H1 (cell line): ENCODE measurements at regions not wholly inside any gene's neighbourhood (a gene's known extent, or its start where the extent isn't known, plus 50 kb on each side); places are given as distances from the start of the nearest gene placed in this dataset.

ENCODE experiments used
- CTCF ChIA-PET: fragments of 300-600 bp; sonication (Branson Sonifier 250); formaldehyde crosslinking; loops from one replicate; lab custom pipeline; 2021; ENCODE audit not compliant: partially characterized antibody; lab: Charles Lee
- POLR2A ChIA-PET: fragments of 300-600 bp; sonication (Branson Sonifier 250); formaldehyde crosslinking; loops from one replicate; lab custom pipeline; 2021; ENCODE audit warnings: inconsistent platforms; ENCODE audit not compliant: partially characterized antibody; lab: Charles Lee
- DNase-seq, 2 experiments: peaks; one replicate each; pipeline versions ENCODE4 v3.0.0 to v3.0.0-alpha.2; 2010 to 2022; ENCODE audit warnings: low spot score in 2 of 2, low read depth in 1 of 2, mixed read lengths in 1 of 2
- FAIRE-seq: peaks from 2 replicates; lab custom pipeline; 2011; peaks lifted over from hg19 to GRCh38; lab: Jason Lieb, UNC
- H2AFZ ChIP-seq: 2 replicates; pipeline ENCODE4 v1.8.1; 2012; ENCODE audit warnings: low read length, inconsistent platforms
- H2AK5ac ChIP-seq: 2 replicates; pipeline ENCODE4 v1.6.1; 2013; ENCODE audit warnings: low read depth, low read length
- H2BK120ac ChIP-seq: replicated peaks from 2 replicates; pipeline ENCODE3; 2013; ENCODE audit warnings: low read depth, low read length, inconsistent platforms
- H2BK12ac ChIP-seq: 2 replicates; pipeline ENCODE4 v1.6.1; 2013; ENCODE audit warnings: low read depth, low read length
- H2BK15ac ChIP-seq: 2 replicates; pipeline ENCODE4 v1.6.1; 2013; ENCODE audit warnings: low read length
- H2BK20ac ChIP-seq: 2 replicates; pipeline ENCODE4 v1.6.1; 2013; ENCODE audit warnings: low read length
- H2BK5ac ChIP-seq: 2 replicates; pipeline ENCODE4 v1.6.1; 2013; ENCODE audit warnings: low read depth, low read length
- H3K14ac ChIP-seq: 2 replicates; pipeline ENCODE4 v1.6.1; 2013; ENCODE audit warnings: inconsistent platforms; ENCODE audit not compliant: insufficient read length
- H3K18ac ChIP-seq: 2 replicates; pipeline ENCODE4 v1.6.1; 2013; ENCODE audit warnings: low read length; ENCODE audit errors: extremely low read depth
- H3K23ac ChIP-seq: 2 replicates; pipeline ENCODE4 v1.6.1; 2013; ENCODE audit warnings: inconsistent platforms; ENCODE audit not compliant: insufficient read length
- H3K23me2 ChIP-seq: 2 replicates; pipeline ENCODE4 v1.6.1; 2013; ENCODE audit warnings: low read depth, low read length
- H3K27ac ChIP-seq: 2 replicates; pipeline ENCODE4 v1.6.1; 2011; ENCODE audit warnings: low read depth, low read length, inconsistent platforms
- H3K27me3 ChIP-seq, 4 experiments: replicated peaks in 1 of 4; 1 replicate in 1 of 4; 2 replicates in 3 of 4; pipeline versions ENCODE4 v1.6.1 to v1.8.1; 2011 to 2013; ENCODE audit warnings: low read length in 3 of 4, mild to moderate bottlenecking in 3 of 4, inconsistent platforms in 2 of 4, mixed read lengths in 2 of 4, moderate library complexity in 1 of 4; ENCODE audit not compliant: control insufficient read depth in 3 of 4, insufficient read depth in 3 of 4; ENCODE audit errors: extremely low read depth in 1 of 4
- H3K36me3 ChIP-seq, 4 experiments: 2 replicates each; pipeline versions ENCODE4 v1.6.1 to v1.8.1; 2011 to 2013; ENCODE audit warnings: mild to moderate bottlenecking in 4 of 4, low read length in 3 of 4, moderate library complexity in 2 of 4, control low read depth in 1 of 4, inconsistent platforms in 1 of 4; ENCODE audit not compliant: insufficient read depth in 4 of 4, control insufficient read depth in 2 of 4
- H3K4ac ChIP-seq: replicated peaks from 2 replicates; pipeline ENCODE3; 2013; ENCODE audit warnings: low read length, low read depth, mixed read lengths, inconsistent platforms; ENCODE audit not compliant: insufficient read length
- H3K4me1 ChIP-seq, 4 experiments: replicated peaks in 1 of 4; 1 replicate in 1 of 4; 2 replicates in 3 of 4; pipeline versions ENCODE4 v1.6.1 to v1.8.1; 2011 to 2013; ENCODE audit warnings: low read length in 3 of 4, inconsistent platforms in 2 of 4, mixed read lengths in 1 of 4; ENCODE audit not compliant: insufficient read depth in 4 of 4, control insufficient read depth in 3 of 4
- H3K4me2 ChIP-seq, 2 experiments: 2 replicates each; pipeline versions ENCODE4 v1.6.1 to v1.8.1; 2011 to 2013; ENCODE audit warnings: low read depth in 2 of 2, low read length in 2 of 2, control low read depth in 1 of 2, inconsistent platforms in 1 of 2, mild to moderate bottlenecking in 1 of 2; ENCODE audit not compliant: insufficient read depth in 1 of 2
- H3K4me3 ChIP-seq, 4 experiments: fragments of 200-600, 300-600 bp in 1 of 4; sonication (generic), shearing (Covaris generic), sonication (Bioruptor Twin) in 1 of 4; 2 replicates each; pipeline versions ENCODE4 v1.5.1 to v1.8.1; 2011 to 2016; ENCODE audit warnings: low read length in 4 of 4, low read depth in 3 of 4, control low read depth in 2 of 4, inconsistent platforms in 2 of 4, mild to moderate bottlenecking in 2 of 4, mixed read lengths in 1 of 4, moderate library complexity in 1 of 4; ENCODE audit not compliant: insufficient read depth in 2 of 4; ENCODE audit errors: extremely low read depth in 1 of 4
- H3K56ac ChIP-seq: replicated peaks from 2 replicates; pipeline ENCODE3; 2013; ENCODE audit warnings: low read depth, mild to moderate bottlenecking, mixed read lengths, low read length, inconsistent platforms; ENCODE audit not compliant: insufficient read length
- H3K79me1 ChIP-seq: 2 replicates; pipeline ENCODE4 v1.6.1; 2013; ENCODE audit warnings: low read depth, low read length, control low read depth
- H3K79me2 ChIP-seq, 2 experiments: 2 replicates each; pipeline versions ENCODE4 v1.6.1 to v1.8.1; 2012 to 2013; ENCODE audit warnings: low read length in 2 of 2, mild to moderate bottlenecking in 2 of 2, inconsistent platforms in 1 of 2; ENCODE audit not compliant: insufficient read depth in 2 of 2, control insufficient read depth in 1 of 2
- H3K9ac ChIP-seq, 4 experiments: replicated peaks in 1 of 4; 1 replicate in 1 of 4; 2 replicates in 3 of 4; pipeline versions ENCODE4 v1.6.1 to v1.8.1; 2011 to 2013; ENCODE audit warnings: low read depth in 3 of 4, low read length in 3 of 4, control low read depth in 2 of 4, mild to moderate bottlenecking in 2 of 4, moderate library complexity in 2 of 4, inconsistent platforms in 1 of 4; ENCODE audit errors: extremely low read depth in 1 of 4
- H3K9me3 ChIP-seq, 2 experiments: 2 replicates each; pipeline versions ENCODE4 v1.6.1 to v1.8.1; 2012 to 2013; ENCODE audit warnings: mild to moderate bottlenecking in 2 of 2, moderate library complexity in 2 of 2, control low read depth in 1 of 2, inconsistent platforms in 1 of 2, low read depth in 1 of 2, low read length in 1 of 2, mixed read lengths in 1 of 2; ENCODE audit not compliant: insufficient read depth in 2 of 2
- H4K20me1 ChIP-seq, 2 experiments: replicated peaks in 1 of 2; 2 replicates each; pipeline versions ENCODE3 to v1.8.1; 2011 to 2013; ENCODE audit warnings: inconsistent platforms in 2 of 2, low read length in 2 of 2, mild to moderate bottlenecking in 1 of 2; ENCODE audit not compliant: insufficient read depth in 2 of 2, control insufficient read depth in 1 of 2
- H4K5ac ChIP-seq: 2 replicates; pipeline ENCODE4 v1.6.1; 2013; ENCODE audit warnings: low read length, low read depth, mixed read lengths, inconsistent platforms; ENCODE audit not compliant: insufficient read length
- H4K8ac ChIP-seq: 2 replicates; pipeline ENCODE4 v1.8.0; 2013; ENCODE audit warnings: mild to moderate bottlenecking, moderate library complexity, low read length, inconsistent platforms; ENCODE audit not compliant: insufficient read depth; ENCODE audit errors: extremely low read depth
- H4K91ac ChIP-seq: replicated peaks from 2 replicates; pipeline ENCODE3; 2013; ENCODE audit warnings: low read length, mixed read lengths, inconsistent platforms; ENCODE audit not compliant: insufficient read length
- TEAD4 ChIP-seq: IDR thresholded peaks from 2 replicates; pipeline ENCODE4 v1.6.1; 2012; ENCODE audit warnings: low read depth, low read length, inconsistent platforms, mixed read lengths
- ZNF274 ChIP-seq: IDR thresholded peaks from 2 replicates; pipeline ENCODE4 v1.7.0; 2012; ENCODE audit warnings: low read length, borderline replicate concordance; ENCODE audit errors: extremely low read depth
- WGBS, 2 experiments: shearing (Covaris generic) in 1 of 2; methylation state at CpG; one replicate each; pipeline versions ENCODE4 v1.1.6 to v1.1.7; 2013 to 2015; ENCODE audit warnings: low lambda C conversion rate in 2 of 2, mixed read lengths in 2 of 2, inconsistent platforms in 1 of 2, low coverage in 1 of 2, missing lambda C conversion rate in 1 of 2; ENCODE audit not compliant: insufficient replicate concordance in 2 of 2, insufficient coverage in 1 of 2, insufficient read length in 1 of 2; ENCODE audit errors: extremely low coverage in 1 of 2, missing lambda C conversion rate in 1 of 2; 5-methylcytosine and 5-hydroxymethylcytosine counted together

DNA sequence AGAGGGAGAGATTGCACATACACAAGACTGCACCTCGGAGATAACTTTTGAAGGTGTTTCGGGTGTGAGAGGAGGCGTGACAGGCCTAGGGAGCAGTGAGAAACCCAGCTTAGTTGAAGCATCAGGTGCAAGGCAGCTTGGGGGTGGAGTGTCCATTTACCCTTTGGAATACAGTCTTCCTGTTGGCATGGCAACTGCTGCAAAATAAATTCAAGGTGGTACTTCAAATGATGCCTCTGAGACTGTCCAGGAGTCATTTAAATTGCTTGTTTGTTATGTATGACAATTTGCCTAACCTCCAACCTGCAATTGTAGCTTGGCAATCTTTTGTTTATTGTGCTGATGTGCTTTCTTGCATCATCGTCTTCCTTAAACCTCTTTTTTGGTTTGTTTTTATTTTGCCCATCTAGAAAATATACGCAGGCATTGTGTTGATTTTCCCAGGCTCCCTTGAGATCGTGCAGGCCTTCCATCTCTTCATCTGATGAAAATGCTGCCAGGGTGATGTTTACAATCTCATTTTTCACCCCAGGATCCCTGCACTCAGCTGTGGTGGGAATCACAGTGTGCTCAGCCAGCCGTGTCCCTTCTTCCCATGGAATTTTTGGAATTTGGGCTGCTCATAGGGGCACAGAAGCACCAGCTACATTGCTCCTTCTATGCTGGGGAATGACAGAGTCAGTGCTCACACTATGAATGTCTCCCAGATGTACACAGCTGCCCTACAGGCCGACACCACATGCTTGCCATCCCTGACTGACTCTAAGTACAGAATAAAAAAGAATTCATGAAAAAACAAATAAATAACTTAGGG, 583.1 kb upstream of the CFAP20DC start:
- no peak overlapping the region for H3K14ac ChIP-seq
- H2AK5ac ChIP-seq, result 0 out of 2 replicates have a peak overlapping the region, but pooled peaks have one; percentile 32
- no peaks in the 10 kb centered on the region for H3K79me1 ChIP-seq
- DNase-seq (no peak), FAIRE-seq (no peak)
- ChIA-PET CTCF (interaction anchor here (1.1 to 1.2 kb wide), 2 partner anchors 8 to 20 kb away, joined by 3 to 4 read pairs; no protein-coding TSS in a partner anchor), POLR2A (no interaction called here)
- H3K9me3 ChIP-seq, result no peaks in the 10 kb centered on the region
- no peak overlapping the region for H3K27ac ChIP-seq
- no peak overlapping the region for H3K18ac ChIP-seq
- H3K23ac ChIP-seq, result no peak overlapping the region
- no peak overlapping the region for H4K5ac ChIP-seq
- no peaks in the 10 kb centered on the region for H3K4me1 ChIP-seq
- no peaks in the 10 kb centered on the region for H3K23me2 ChIP-seq
- no peak overlapping the region for H4K91ac ChIP-seq
- H3K4ac ChIP-seq, result no peak overlapping the region
- TF ChIP-seq TEAD4 (peak; percentile 66), ZNF274 (no peak)
- H3K27me3 ChIP-seq, result no peaks in the 10 kb centered on the region
- H2BK15ac ChIP-seq, result no peak overlapping the region
- H2BK12ac ChIP-seq, result no peak overlapping the region; the same call in 1 of the 2 replicates
- H2BK120ac ChIP-seq, result no peak overlapping the region
- no peaks in the 10 kb centered on the region for H3K36me3 ChIP-seq
- H2BK20ac ChIP-seq, result no peak overlapping the region
- H3K9ac ChIP-seq, result no peak overlapping the region
- no peak overlapping the region for H4K8ac ChIP-seq
- H4K20me1 ChIP-seq, result no peaks in the 10 kb centered on the region
- no peak overlapping the region for H2AFZ ChIP-seq
- H3K56ac ChIP-seq, result no peak overlapping the region
- no peaks in the 10 kb centered on the region for H3K79me2 ChIP-seq
- WGBS, 2 experiments, result 79% methylated on average over 8 of the region's 8 CpGs; no CpG with 5 or more reads in 1 of the 2 experiments
- H3K4me3 ChIP-seq, result no peak overlapping the region
- H2BK5ac ChIP-seq, result peak overlapping the region; percentile 17; the same call in 1 of the 2 replicates
- H3K4me2 ChIP-seq, result no peak overlapping the region
